ENCODE measurements at regions not wholly inside any gene's neighbourhood (a gene's known extent, or its start where the extent isn't known, plus 50 kb on each side); places are given as distances from the start of the nearest gene placed in this dataset.

DNA sequence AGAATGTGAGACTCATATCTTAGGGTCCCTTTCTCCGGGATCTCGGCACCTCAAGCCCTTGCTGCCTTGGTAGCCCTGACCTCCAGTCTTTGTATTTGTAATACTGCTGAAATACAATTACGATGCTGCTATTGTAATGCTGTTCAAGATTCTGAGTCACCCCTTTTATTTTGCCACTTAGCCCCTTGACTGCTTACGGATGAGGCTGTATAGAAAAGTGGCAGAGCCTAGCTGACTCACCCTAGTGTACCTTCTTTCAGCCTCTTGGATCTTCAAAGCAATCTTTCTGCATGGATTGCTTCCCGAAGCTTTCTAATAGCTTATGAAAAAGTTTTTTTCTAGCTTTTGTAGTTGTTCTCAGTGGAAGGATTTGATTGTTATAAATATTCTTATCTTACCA lies 187.9 kb downstream of the KCNJ2 start:
- TF ChIP-seq POLR2AphosphoS5 (IDR thresholded peaks at IDR 0.05; ENCODE audit: low read depth, low read length) (no peak), POLR2A (IDR thresholded peaks at IDR 0.05; ENCODE audit: low read depth, low read length) (no peak), TAF1 (IDR thresholded peaks at IDR 0.05; ENCODE audit: borderline replicate concordance, low read depth, low read length) (no peak)
